ENCODE measurements at regions not wholly inside any gene's neighbourhood (a gene's known extent, or its start where the extent isn't known, plus 50 kb on each side); places are given as distances from the start of the nearest gene placed in this dataset.

DNA sequence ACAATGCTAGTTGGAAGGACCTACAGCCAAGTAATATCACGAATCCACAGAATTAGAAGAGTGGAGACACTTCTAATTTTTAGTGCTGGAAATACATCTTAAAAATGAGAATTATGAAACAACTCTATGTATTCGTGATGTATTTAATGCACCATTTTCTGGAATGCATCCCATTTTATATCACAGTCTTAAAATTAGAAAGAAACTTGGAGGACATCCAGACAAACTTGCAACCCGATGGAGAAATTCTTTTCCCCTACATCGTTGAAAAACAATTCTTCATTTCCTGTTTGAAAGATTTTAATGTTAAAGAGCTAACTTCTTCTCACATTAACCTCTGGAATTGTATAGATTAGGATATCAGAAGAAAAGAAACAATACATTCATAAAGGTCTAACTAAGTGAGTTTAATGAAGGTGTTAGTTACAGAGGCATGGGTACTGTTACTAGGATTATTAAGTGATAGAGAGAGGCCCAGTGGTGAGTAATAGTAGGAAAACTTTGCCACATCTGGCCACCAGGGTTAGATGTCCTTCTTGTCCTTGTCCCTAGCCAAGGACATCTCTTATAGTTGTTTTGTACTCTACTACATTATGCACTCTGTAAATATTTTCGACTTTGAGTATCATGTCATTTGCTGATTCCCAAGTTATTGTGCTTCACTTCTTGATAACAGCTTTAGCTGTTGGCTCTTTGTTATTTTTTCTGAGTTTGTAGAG, 502.4 kb upstream of the PTCHD4 start:
- TF ChIP-seq CTCF (IDR thresholded peaks at IDR 0.05) (no peak), EP300 (IDR thresholded peaks at IDR 0.05) (no peak), POLR2A (IDR thresholded peaks at IDR 0.05) (no peak)
